CD4-positive, alpha-beta T cell treated with Interleukin-10 for 1 hour (primary cell): ENCODE measurements at regions not wholly inside any gene's neighbourhood (a gene's known extent, or its start where the extent isn't known, plus 50 kb on each side); places are given as distances from the start of the nearest gene placed in this dataset.

Experiments
- DNase-seq: peaks from one replicate; pipeline ENCODE4 v3.0.0-alpha.2; 2020

DNA sequence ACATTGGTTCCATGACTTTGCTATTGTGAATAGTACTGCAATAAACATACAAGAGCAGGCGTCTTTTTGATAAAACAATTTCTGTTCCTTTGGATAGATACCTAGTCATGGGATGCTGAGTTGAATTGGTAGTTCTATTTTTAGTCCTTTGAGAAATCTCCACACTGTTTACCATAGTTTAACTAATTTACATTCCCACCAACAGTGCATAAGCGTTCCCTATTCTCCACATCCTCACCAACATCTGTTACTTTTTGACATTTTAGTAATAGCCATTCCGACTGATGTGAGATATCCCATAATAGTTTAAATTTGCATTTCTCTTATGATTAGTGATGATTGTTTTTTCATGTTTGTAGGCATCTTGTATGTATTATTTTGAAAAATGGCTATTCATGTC, 707.0 kb downstream of the SORCS1 start:
- no peak for DNase-seq

DNA sequence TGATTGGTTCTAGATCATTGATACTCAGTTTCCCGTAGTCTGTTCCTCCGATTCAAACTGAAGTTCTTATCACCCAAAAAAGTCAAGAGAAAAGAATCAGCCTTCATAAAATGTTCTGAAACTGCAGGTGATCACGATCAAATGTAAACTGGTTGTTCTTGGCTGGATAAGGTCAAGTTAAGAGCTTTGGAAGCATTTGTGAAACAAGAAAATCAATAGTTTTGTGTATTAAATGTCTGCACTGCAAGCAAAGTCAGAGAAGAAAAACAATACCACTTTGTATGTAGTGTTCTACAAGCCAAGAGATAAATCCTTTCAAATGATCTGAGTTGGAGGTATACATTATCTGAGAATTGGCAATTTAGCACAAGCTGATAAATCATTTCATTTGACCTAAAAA, 710.3 kb downstream of the SORCS1 start:
- DNase-seq = no peak

DNA sequence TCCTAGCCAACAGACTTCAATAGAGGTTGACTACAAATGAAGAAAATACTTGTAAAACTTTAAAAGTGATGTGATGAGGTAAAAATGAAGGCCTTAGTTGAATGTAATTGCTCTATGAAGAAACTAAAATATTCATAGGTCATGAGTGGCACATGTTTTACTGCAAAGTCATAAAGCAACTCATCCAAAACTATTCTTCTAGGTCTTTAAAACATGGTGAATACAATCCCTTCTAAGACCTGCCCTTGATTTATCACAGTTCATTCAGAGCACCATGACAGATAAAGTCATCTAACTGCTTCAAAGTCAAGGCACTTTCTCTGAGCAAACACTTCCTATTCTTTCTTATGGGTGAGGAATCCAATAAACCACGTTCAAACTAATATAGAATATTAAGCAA, 713.5 kb downstream of the SORCS1 start:
- DNase-seq = no peak

DNA sequence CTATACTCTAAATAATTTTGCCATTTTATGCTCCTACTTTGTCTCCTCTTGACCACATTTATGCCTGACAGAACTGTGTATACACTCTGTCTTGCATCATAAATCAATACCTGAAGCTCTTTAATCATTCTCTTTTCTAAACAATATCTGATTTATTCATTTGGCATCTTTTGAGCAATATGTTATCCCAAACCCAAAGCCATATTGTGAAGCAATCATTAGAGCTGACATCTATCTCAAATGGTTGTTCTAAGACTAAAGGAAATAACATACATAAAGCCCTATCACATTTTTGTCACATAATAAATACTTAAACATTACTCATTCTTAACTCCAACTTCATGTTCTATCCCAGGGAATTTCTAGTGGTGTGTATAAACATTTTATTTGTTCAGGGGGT, 717.6 kb downstream of the SORCS1 start:
- no peak for DNase-seq

DNA sequence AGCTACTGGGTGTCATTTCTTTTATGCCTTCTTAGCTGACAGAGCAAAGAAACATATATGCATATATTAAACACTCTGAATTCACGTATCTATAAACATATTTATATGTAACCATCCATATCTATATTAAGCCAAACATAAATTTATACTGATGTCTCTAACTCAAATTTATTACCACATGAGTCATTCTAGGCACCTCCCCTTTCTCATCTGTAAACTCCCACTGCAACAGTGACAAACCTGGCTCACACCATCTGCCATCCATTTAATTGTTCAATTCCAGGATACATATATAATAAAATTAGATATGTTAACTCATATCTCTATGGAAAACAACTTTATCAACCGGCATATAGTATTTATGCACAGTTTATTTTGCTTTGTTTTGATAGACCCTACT, 722.3 kb downstream of the SORCS1 start:
- no peak for DNase-seq

DNA sequence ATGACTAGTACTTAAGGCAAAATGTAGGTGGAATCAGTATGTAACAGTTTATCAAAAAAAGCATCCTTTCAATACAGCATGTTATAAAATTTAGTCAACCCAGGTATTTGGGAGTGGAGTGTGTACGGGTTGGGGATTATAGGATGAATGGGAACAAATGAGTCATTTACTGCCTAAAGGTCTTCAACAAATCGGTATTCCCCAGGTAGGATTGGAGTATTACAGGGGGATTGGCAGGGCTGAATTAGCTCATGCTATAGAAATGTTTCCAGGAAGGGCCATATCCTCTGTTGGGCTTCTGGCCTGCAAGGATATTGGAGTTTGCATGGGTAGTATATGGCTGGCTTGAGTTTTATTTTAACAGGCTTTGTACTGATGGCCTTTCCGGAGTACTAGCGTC, 723.7 kb downstream of the SORCS1 start:
- no peak for DNase-seq

DNA sequence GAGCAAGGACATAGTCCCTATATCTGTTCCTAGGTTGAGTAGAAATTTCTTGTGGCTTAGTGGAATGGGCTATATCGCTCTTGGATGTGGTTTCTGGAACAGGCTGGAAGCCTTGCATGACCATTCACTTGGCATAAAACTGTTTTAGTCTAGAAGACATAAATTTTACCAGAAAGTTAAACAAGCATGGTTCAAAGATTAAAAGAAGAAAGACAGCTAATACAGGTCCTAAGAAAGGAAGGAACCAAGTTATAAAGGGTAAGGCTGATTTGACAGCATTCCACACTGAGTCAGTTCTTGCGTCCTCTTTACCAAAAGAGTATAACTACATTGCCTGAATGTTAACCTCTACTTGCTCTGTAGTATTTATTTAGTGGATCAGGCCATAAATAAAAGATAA, 724.2 kb downstream of the SORCS1 start:
- no peak for DNase-seq

DNA sequence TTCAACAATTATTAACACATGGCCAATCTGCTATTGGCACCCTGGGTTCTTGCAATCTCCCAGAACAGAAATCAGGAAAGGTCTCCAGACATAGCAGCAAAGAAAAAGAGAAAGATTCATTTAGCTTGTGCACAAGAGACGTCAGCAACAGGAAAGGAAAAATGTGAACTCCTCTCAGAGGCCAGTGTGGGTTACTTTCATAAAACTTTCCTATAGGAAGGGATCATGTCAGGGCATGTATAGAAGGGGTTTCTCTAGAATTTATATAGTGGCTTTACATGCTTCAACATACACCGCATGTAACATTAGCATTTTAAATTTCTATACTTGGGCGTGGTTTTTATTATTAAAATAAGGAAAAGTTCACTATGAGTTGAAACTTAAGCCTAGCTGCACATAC, 725.1 kb downstream of the SORCS1 start:
- no peak for DNase-seq

DNA sequence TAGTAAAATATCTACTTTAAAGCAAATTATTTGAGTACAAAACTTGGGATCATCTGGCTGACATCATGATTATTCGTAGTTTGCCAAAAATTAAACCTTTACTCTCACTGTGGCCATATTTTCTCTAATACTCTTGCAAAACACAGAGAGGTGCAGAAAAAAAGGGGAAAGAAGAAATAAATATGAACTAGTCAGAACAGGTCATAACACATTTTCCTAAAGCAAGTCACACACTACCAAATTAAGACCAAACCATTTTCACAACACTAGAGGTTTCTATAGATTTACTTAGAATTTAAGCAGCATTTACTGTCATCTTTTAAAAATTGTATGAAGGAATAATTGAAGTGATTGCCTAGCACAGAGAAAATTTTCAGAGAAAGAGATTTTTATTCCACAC, 726.1 kb downstream of the SORCS1 start:
- no peak for DNase-seq

DNA sequence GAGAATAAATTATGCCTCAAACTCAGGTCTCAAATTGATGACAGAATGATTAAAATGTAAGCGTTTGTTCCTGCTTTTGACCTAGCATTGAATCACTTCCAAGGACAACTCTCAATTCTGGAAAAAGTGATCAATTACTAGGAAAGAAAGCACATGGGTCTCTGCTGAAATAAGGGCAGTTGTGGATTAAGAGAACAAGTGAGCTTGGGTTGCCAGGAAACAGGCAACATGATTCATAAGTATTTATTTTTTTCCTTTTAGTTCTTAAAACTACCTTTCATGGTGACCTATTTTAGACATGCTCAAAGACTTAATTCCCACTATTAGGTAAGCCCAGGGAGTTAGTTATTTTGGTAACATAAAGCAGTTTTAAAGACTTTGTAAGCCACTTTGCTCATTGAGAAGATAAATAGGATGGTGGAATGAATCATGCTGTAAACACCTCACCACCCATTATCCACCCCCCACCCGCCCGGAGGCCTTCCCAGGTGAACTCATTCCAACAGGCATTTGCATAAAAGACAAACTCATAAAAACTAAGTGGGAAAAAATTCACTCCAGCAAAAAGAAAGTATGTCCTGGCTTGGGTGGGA, 728.3 kb downstream of the SORCS1 start:
- no peak for DNase-seq

DNA sequence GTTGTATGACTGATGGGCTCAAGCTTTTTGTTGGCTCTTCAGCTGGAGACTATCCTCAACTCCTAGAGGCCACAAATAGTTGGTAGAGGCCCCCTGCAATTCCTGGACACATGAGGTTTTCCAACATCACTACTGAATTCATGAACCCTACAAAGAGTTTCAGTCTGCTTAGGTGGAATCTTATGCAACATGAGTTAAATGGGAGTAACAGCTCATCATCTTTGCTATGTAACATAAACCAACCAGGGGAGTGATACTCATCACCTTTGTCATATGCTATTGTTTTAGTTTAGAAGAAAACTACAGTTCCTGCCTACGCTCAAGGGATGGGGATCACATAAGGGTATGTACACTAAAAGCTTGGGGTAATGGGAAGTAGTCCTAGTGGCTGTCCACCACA, 729.4 kb downstream of the SORCS1 start:
- DNase-seq = no peak

DNA sequence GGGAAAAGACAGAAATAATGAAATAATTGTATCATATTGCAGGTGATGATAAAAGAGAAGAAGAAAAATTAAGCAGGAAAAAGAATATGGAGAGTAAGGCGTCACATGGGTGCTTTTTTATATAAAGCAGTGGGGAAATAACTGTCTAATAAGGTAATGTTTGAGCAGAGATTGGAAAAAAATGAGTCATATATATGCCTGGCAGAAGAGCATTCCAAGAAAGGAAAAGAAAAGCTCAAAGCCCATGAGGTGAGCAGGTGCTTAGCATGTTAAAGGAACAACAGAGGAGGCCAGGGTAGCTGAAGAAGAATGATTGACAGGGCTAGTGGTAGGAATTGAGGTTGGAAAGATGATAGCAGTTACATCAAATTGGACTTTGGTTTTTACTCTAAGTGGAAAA, 739.5 kb downstream of the SORCS1 start:
- no peak for DNase-seq

DNA sequence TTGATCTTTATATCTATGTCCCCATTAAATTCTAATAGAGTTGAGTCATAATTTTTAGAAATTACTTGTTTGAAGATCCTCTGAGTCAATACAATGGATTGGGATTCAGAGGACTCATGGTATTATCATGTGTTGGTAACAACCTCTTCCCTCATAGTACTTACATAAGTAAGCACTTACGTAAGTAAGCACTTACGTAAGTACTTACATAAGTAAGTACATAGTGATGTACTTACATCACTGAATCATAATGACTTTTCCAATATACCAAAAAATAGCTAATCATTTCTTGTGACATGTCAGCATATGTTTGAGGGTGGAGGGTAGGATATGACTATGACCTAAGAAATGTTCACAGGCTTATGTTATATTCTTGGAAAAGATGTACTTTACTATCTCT, 740.5 kb downstream of the SORCS1 start:
- no peak for DNase-seq

DNA sequence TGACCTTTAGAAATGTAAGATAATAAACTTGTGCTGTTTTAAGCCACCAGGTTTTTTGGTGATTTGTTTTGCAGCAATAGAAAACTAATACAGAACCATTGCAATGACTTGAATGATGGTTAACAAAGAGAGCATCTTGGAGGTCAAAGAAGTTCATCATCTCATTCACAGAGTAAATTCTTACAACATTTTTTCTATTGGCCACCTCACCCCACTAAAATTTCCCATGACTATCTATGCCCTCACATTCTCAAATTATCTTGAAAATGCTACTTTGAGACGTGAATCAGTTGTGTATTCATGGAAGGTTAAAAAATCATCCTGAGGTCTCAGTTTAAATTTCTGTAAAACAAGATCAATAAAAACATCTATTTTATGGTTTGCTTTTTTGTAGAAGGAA, 754.2 kb downstream of the SORCS1 start:
- DNase-seq = no peak

DNA sequence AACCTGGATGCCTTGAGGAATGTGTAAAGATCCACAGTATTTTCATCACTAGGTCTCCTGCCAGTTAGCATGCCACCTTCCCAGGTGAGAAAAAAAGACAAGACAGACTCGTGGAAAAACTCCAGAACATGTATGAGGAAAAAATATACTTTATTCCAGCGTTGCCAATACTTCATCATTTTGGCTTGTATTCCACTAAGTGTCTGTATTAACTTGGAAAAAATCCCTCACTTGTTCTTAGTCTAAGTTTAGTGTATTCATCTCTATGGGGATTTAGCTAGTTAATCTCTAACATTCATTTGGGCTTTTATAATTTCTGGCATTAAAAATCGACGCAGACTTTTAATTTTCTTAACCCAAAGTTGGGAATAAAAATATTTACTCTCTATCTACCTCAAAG, 759.4 kb downstream of the SORCS1 start:
- no peak for DNase-seq

DNA sequence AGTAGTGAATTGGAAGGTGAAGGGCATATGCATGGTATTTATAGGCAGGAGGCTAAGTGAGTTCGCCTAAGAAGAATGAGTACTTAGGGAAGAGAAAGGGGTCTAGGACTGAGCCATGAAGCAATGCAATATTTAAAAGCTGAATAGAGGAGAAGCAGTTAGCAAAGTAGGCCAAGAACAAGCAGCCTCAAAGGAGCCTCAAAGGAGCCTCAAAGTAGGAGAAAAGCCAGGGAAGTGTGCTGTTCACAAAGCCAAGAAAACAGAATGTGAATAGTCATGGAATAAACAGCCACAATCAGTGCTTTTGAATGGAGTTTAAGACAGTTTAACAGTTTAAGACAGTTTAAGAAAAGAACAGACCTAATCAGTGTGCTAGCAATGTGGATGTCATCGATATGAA, 762.0 kb downstream of the SORCS1 start:
- DNase-seq = no peak

DNA sequence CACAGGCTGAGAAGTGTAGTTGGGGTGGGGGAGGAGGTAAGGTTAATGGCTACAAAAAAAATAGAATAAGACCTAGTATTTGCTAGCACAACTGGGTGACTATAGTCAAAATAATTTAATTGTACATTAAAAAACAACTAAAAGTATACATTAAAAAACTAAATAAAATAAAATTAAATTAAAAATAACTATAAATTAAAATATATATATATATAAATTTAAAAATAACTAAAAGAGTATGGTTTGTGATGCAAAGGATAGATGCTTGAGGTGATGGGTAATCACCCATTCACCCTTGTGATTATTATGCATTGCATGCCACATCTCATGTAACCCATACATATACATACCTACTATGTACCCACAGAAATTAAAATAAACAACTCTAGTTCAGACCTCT, 762.5 kb downstream of the SORCS1 start:
- DNase-seq = no peak

DNA sequence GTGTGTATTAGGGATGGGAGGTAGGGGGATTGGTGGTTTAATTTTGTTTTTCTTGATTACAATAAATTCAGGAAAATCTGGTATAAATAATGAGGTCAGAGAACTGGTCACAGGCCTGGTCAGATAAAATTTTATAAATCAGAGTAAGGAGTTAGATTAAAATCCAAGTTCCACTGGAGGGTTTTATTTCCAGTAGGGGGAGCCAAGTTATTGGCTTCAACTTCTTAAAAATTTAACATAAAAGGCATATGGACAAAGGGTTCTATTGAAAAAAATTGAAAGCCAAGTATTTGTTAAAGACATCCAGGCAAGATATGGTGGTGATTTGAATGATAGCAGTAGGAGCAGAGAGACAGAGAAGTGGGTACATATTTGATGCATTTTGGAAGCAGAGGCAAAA, 763.3 kb downstream of the SORCS1 start:
- no peak for DNase-seq

DNA sequence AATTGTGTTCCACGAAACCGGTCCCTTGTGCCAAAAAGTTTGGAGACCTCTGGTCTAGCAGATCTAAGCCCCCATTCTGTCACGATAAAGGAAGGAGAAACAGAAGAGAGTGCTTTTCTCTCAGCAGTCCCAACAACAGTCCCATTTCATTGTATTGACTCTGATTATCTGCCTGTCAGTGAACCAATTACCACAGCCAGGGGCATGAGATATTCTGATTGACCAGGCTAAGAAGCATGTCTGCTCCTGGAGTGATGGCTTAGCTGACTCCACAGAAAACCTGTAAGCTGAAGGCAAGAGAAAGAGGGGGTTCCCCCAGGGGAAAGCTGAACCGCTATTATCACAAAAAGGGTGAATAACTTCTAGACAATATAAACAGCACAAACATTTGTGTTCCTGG, 765.4 kb downstream of the SORCS1 start:
- DNase-seq = no peak

DNA sequence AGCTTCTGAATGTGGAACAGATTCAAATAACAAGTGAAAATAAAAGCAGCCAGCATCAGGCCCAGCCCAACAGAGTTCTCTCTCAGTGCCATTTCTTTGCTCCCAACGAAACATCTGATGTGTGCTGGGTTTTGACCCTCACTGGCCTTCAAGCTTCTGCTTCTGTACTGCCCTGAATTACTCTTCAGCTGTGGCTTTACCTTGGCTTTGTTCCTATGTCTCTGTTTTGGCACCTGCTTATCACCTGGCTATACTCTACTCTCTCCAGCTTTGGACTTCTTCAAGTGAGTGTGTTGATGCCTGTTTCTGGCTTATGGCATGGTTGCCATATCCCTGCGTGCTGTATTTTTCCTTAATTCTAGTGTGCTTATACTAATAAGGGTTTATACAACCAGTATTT, 768.3 kb downstream of the SORCS1 start:
- no peak for DNase-seq

DNA sequence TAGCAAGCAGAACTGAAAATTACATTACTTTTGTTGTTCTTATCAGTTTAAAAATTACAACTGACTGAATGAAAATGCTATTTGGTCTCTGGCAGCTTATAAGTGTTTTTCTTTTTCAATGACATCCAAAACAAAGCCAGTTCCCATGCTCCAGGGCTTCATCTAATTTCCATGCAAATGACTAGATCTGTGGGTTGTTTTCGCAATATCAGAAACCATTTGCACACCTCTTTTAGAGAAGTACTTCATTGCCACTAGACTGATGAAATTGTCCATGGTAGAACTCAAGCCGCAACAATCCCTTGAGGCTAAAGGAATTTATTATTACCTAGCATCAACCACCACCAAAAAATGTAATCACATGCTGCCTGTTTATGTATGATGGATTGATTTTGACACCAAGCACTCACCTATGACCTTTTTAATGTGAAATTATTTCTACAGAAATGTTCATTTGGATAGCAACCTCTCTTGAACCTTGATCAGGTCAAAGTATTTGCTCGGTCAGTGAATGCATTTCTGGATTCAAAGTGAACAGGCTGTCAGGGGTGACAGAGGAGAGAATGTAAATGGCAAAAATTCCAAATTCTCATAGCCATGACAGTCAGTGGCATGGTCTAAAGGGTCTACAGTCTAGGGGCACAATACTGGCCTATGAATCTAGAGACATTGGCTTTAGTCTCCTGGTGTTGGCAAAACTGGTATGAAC, 769.3 kb downstream of the SORCS1 start:
- DNase-seq = no peak

DNA sequence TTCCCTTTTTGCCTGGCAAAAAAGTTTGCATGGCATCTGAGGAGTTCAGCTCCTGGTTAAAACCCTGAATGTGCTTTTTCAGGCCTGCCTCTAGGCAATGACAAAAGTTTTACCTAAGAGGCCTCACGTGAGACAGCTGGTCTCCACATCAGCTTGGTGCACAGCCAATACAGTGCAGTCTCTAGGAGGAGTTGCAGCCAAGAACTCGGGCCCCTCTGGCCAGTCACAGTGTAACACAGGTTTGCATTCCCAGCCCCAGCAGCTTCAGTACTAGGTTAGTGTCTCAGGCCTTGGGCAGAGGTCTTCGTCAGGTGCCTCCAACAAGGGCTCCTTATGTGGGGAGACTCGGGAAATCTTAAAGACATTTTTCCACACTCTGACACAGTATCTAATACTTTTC, 771.7 kb downstream of the SORCS1 start:
- DNase-seq = no peak

DNA sequence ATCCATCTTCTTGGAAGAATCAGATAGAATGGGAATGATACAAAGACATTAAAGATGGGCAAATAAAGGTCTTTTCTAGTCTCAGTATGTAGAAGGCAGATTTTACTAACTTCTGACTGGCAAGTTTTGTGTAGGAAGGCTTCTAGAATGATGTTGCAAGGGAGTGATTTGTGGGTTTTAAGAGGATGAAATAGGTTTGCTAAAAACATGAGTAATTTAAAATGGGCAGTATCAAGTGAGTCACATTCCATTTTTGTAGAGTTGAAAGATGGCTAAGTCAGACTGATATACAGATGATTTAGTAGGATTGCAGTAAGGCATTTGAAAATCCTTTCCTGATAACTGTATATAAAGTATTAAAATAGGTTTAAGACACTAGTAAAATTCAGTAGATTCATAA, 777.4 kb downstream of the SORCS1 start:
- no peak for DNase-seq

DNA sequence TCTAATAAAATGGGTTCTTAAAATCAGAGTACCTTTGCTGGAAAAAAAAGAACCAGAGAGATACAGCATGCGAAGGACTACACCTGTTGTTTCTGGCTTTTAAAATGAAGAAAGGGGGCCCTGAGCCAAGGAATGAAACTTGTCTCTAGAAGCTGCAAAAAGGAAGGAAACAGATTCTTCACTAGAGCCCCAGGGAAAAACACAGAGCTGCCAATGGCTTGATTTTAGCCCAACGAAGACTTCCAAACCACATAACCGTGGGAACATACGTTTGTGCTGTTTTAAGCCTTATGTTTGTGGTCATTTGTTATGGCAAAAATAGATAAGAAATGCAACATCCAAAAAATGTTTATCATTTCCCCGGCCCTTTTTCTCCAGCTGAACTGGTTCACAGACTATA, 780.0 kb downstream of the SORCS1 start:
- DNase-seq = no peak

DNA sequence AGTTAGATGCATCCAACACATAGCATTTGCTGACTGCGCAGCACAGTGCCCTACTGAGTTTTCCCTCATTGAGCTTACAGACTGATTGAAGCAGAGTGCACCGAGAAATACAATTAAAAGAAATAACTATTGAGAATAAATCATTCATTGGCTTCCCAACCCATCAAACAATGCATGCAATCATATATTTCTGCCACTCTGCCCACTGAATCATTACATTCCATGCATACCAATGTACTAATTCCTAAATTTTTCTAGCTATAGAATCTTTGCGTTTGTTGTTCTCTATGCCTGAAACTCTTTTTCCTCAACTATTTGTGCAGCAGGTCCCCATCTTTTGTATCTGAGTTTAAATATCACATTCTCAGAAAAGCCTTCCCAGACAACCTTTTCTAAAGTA, 783.8 kb downstream of the SORCS1 start:
- DNase-seq = no peak
